ENCODE measurements at regions not wholly inside any gene's neighbourhood (a gene's known extent, or its start where the extent isn't known, plus 50 kb on each side); places are given as distances from the start of the nearest gene placed in this dataset.
"Not testable (repeated sequence)": the region's sequence is repeated elsewhere in the genome, so short reads cannot be mapped to it uniquely, and the experiment has no call there.

- TF ChIP-seq CTCF (IDR thresholded peaks at IDR 0.05), result no peak
Measured at GRCh38 chr5:154679501-154679900, 75.7 kb upstream of the LARP1 start.

GRCh38 chr5:154677921-154678320 is 77.3 kb upstream of the LARP1 start:
- Histone ChIP-seq H3K4me3 (ENCODE audit: low read depth in 1 of 2, low read length in 1 of 2) (no peak overlapping the region), H3K27ac (no peak overlapping the region), H3K9me3 (no peaks in the 10 kb centered on the region), H3K36me3 (no peaks in the 10 kb centered on the region), H3K4me1 (ENCODE audit: control insufficient read depth in 1 of 2, insufficient read depth in 1 of 2, low read depth in 1 of 2, low read length in 1 of 2) (peaks cover 1 to 8% of the 10 kb centered on the region in 2 experiments), H3K27me3 (peaks cover 18% of the 10 kb centered on the region)
- no peak for TF ChIP-seq CTCF (IDR thresholded peaks at IDR 0.05)

More at GRCh38 chr5:154679501-154679900, 75.7 kb upstream of the LARP1 start:
- H3K36me3 ChIP-seq, result no peaks in the 10 kb centered on the region
- H3K9me3 ChIP-seq, result no peaks in the 10 kb centered on the region
- peaks cover 7 to 14% of the 10 kb centered on the region in 2 experiments for H3K4me1 ChIP-seq (ENCODE audit: control insufficient read depth in 1 of 2, insufficient read depth in 1 of 2, low read depth in 1 of 2, low read length in 1 of 2)
- H3K4me3 ChIP-seq (ENCODE audit: low read depth in 1 of 2, low read length in 1 of 2), result no peak overlapping the region
- H3K27ac ChIP-seq, result no peak overlapping the region
- peaks cover 29% of the 10 kb centered on the region for H3K27me3 ChIP-seq

GRCh38 chr5:154676508-154676907 is 78.7 kb upstream of the LARP1 start:
- Histone ChIP-seq H3K9me3 (no peaks in the 10 kb centered on the region), H3K27ac (no peak overlapping the region), H3K4me3 (ENCODE audit: low read depth in 1 of 2, low read length in 1 of 2) (no peak overlapping the region), H3K36me3 (no peaks in the 10 kb centered on the region), H3K4me1 (ENCODE audit: control insufficient read depth in 1 of 2, insufficient read depth in 1 of 2, low read depth in 1 of 2, low read length in 1 of 2) (peaks cover 0 to 3% of the 10 kb centered on the region in 2 experiments), H3K27me3 (peaks cover 4% of the 10 kb centered on the region)
- TF ChIP-seq CTCF (IDR thresholded peaks at IDR 0.05), result no peak

- H3K27ac ChIP-seq, result no peak overlapping the region
- no peaks in the 10 kb centered on the region for H3K9me3 ChIP-seq
- no peak overlapping the region for H3K4me3 ChIP-seq (ENCODE audit: low read depth in 1 of 2, low read length in 1 of 2)
- TF ChIP-seq CTCF (IDR thresholded peaks at IDR 0.05), result no peak
- no peaks in the 10 kb centered on the region for H3K36me3 ChIP-seq
- H3K4me1 ChIP-seq (ENCODE audit: control insufficient read depth in 1 of 2, insufficient read depth in 1 of 2, low read depth in 1 of 2, low read length in 1 of 2), result peaks cover 0 to 3% of the 10 kb centered on the region in 2 experiments
- H3K27me3 ChIP-seq, result no peaks in the 10 kb centered on the region
Measured at GRCh38 chr5:154674029-154674428, 81.1 kb upstream of the LARP1 start.

GRCh38 chr5:154673506-154673905 is 81.7 kb upstream of the LARP1 start:
- H3K4me1 ChIP-seq (ENCODE audit: control insufficient read depth in 1 of 2, insufficient read depth in 1 of 2, low read depth in 1 of 2, low read length in 1 of 2), result peaks cover 0 to 3% of the 10 kb centered on the region in 2 experiments
- no peak for TF ChIP-seq CTCF (IDR thresholded peaks at IDR 0.05)
- H3K9me3 ChIP-seq, result no peaks in the 10 kb centered on the region

GRCh38 chr5:154669913-154670312 is 85.3 kb upstream of the LARP1 start:
- not testable (repeated sequence) for H3K27me3 ChIP-seq; H3K4me3 ChIP-seq (ENCODE audit: low read depth in 1 of 2, low read length in 1 of 2); H3K4me1 ChIP-seq (ENCODE audit: control insufficient read depth in 1 of 2, insufficient read depth in 1 of 2, low read depth in 1 of 2, low read length in 1 of 2); H3K27ac ChIP-seq; H3K9me3 ChIP-seq; H3K36me3 ChIP-seq

More at GRCh38 chr5:154673506-154673905, 81.7 kb upstream of the LARP1 start:
- Histone ChIP-seq H3K36me3 (no peaks in the 10 kb centered on the region), H3K4me3 (ENCODE audit: low read depth in 1 of 2, low read length in 1 of 2) (no peak overlapping the region), H3K27me3 (no peaks in the 10 kb centered on the region), H3K27ac (no peak overlapping the region)
